Mesendoderm (in vitro differentiated cells): ENCODE measurements at regions not wholly inside any gene's neighbourhood (a gene's known extent, or its start where the extent isn't known, plus 50 kb on each side); places are given as distances from the start of the nearest gene placed in this dataset.

Experiments
- DNase-seq: peaks from one replicate; pipeline ENCODE4 v3.0.0; 2013
- H2AK5ac ChIP-seq: 2 replicates; pipeline ENCODE4 v1.6.1; 2013; ENCODE audit warnings: low read length, inconsistent platforms
- H2BK120ac ChIP-seq: 2 replicates; pipeline ENCODE4 v1.6.1; 2013; ENCODE audit warnings: low read depth, mild to moderate bottlenecking, low read length, moderate library complexity, mixed read lengths
- H2BK15ac ChIP-seq: replicated peaks from 2 replicates; pipeline ENCODE4 v1.6.1; 2013; ENCODE audit warnings: low read depth, mild to moderate bottlenecking, moderate library complexity
- H2BK5ac ChIP-seq: 2 replicates; pipeline ENCODE4 v1.6.1; 2013; ENCODE audit warnings: low read length, inconsistent platforms
- H3K18ac ChIP-seq: 2 replicates; pipeline ENCODE4 v1.6.1; 2013; ENCODE audit warnings: mild to moderate bottlenecking, low read length, mixed read lengths
- H3K23ac ChIP-seq: one replicate; pipeline ENCODE4 v1.6.1; 2013; ENCODE audit warnings: low read length
- H3K27ac ChIP-seq: 2 replicates; pipeline ENCODE4 v1.5.1; 2013; ENCODE audit warnings: low read depth, mild to moderate bottlenecking, inconsistent platforms, low read length, moderate library complexity
- H3K27me3 ChIP-seq: 2 replicates; pipeline ENCODE4 v1.6.1; 2013; ENCODE audit warnings: low read length, control low read depth, mild to moderate bottlenecking, inconsistent platforms; ENCODE audit not compliant: insufficient read depth, poor library complexity
- H3K36me3 ChIP-seq: 2 replicates; pipeline ENCODE4 v1.6.1; 2013; ENCODE audit warnings: low read length, inconsistent platforms; ENCODE audit not compliant: control insufficient read depth, insufficient read depth
- H3K4ac ChIP-seq: one replicate; pipeline ENCODE4 v1.6.1; 2013; ENCODE audit warnings: low read depth, mild to moderate bottlenecking, low read length, moderate library complexity
- H3K4me1 ChIP-seq: 2 replicates; pipeline ENCODE4 v1.6.1; 2013; ENCODE audit warnings: low read depth, low read length, inconsistent platforms; ENCODE audit not compliant: control insufficient read depth
- H3K4me2 ChIP-seq: 2 replicates; pipeline ENCODE4 v1.6.1; 2013; ENCODE audit warnings: low read length
- H3K4me3 ChIP-seq: 2 replicates; pipeline ENCODE4 v1.5.1; 2013; ENCODE audit warnings: mild to moderate bottlenecking, low read length
- H3K56ac ChIP-seq: one replicate; pipeline ENCODE4 v1.6.1; 2013; ENCODE audit warnings: low read length
- H3K79me1 ChIP-seq: 2 replicates; pipeline ENCODE4 v1.6.1; 2013; ENCODE audit warnings: low read length, inconsistent platforms
- H3K79me2 ChIP-seq: 2 replicates; pipeline ENCODE4 v1.6.1; 2013; ENCODE audit warnings: mild to moderate bottlenecking, low read length; ENCODE audit not compliant: control insufficient read depth, insufficient read depth
- H3K9ac ChIP-seq: 2 replicates; pipeline ENCODE4 v1.6.1; 2013; ENCODE audit warnings: low read length, inconsistent platforms
- H4K5ac ChIP-seq: one replicate; pipeline ENCODE4 v1.6.1; 2013; ENCODE audit warnings: low read length
- H4K8ac ChIP-seq: one replicate; pipeline ENCODE4 v1.6.1; 2013; ENCODE audit warnings: low read depth, mild to moderate bottlenecking, control low read depth, low read length, moderate library complexity
- WGBS: extraction: QIAGEN DNeasy Blood & Tissue Kit; methylation state at CpG from one replicate; pipeline ENCODE4 v1.1.7; 2013; ENCODE audit warnings: low lambda C conversion rate, missing lambda C conversion rate; ENCODE audit not compliant: insufficient coverage; ENCODE audit errors: extremely low coverage; 5-methylcytosine and 5-hydroxymethylcytosine counted together

GRCh38 chr11:110935018-110935640, 222.9 kb upstream of the ARHGAP20 start:
- no peaks in the 10 kb centered on the region for H3K27me3 ChIP-seq
- H3K56ac ChIP-seq = no peak overlapping the region
- H3K23ac ChIP-seq = no peak overlapping the region
- no peak overlapping the region for H3K4me2 ChIP-seq
- WGBS = no CpG with 5 or more reads among the region's 2 CpGs
- H3K9ac ChIP-seq = no peak overlapping the region
- no peak overlapping the region for H2AK5ac ChIP-seq
- no peaks in the 10 kb centered on the region for H3K36me3 ChIP-seq
- no peaks in the 10 kb centered on the region for H3K79me2 ChIP-seq
- H3K4me3 ChIP-seq = no peak overlapping the region
- H4K5ac ChIP-seq = no peak overlapping the region
- H2BK120ac ChIP-seq = no peak overlapping the region
- DNase-seq = no peak
- no peak overlapping the region for H4K8ac ChIP-seq
- no peak overlapping the region for H3K4ac ChIP-seq
- no peak overlapping the region for H3K27ac ChIP-seq
- H3K4me1 ChIP-seq = no peaks in the 10 kb centered on the region
- H2BK5ac ChIP-seq = no peak overlapping the region
- H3K18ac ChIP-seq = no peak overlapping the region
- no peaks in the 10 kb centered on the region for H3K79me1 ChIP-seq
- H2BK15ac ChIP-seq = no peak overlapping the region

- no peak overlapping the region for H2BK5ac ChIP-seq
- H3K79me2 ChIP-seq = no peaks in the 10 kb centered on the region
- no peak overlapping the region for H3K4me2 ChIP-seq
- no peak overlapping the region for H4K5ac ChIP-seq
- H3K23ac ChIP-seq = no peak overlapping the region
- H2AK5ac ChIP-seq = no peak overlapping the region
- H3K4me1 ChIP-seq = no peaks in the 10 kb centered on the region
- no peaks in the 10 kb centered on the region for H3K79me1 ChIP-seq
- H2BK120ac ChIP-seq = no peak overlapping the region
- H3K9ac ChIP-seq = no peak overlapping the region
- no peak overlapping the region for H3K27ac ChIP-seq
- no peaks in the 10 kb centered on the region for H3K27me3 ChIP-seq
- whole genome bisulfite sequencing = no CpG with 5 or more reads among the region's 1 CpG
- DNase-seq = no peak
- H3K36me3 ChIP-seq = no peaks in the 10 kb centered on the region
- H2BK15ac ChIP-seq = no peak overlapping the region
- no peak overlapping the region for H4K8ac ChIP-seq
- no peak overlapping the region for H3K4ac ChIP-seq
- no peak overlapping the region for H3K18ac ChIP-seq
- no peak overlapping the region for H3K56ac ChIP-seq
- no peak overlapping the region for H3K4me3 ChIP-seq
These were observed 216.9 kb upstream of the ARHGAP20 start for GRCh38 chr11:110929129-110929528.

- H3K9ac ChIP-seq = no peak overlapping the region
- no peak overlapping the region for H4K5ac ChIP-seq
These were observed 216.2 kb upstream of the ARHGAP20 start for GRCh38 chr11:110928391-110928790.

GRCh38 chr11:110921742-110922521, 209.7 kb upstream of the ARHGAP20 start:
- Histone ChIP-seq H3K4me1 (peaks cover 4% of the 10 kb centered on the region), H3K4me2 (no peak overlapping the region), H3K4me3 (no peak overlapping the region), H3K36me3 (no peaks in the 10 kb centered on the region), H3K79me2 (no peaks in the 10 kb centered on the region), H4K8ac (no peak overlapping the region), H3K4ac (peak overlapping the region; percentile 20), H2BK120ac (peak overlapping the region; percentile 29), H2BK15ac (no peak overlapping the region), H3K79me1 (no peaks in the 10 kb centered on the region), H3K27me3 (no peaks in the 10 kb centered on the region), H3K23ac (no peak overlapping the region), H2AK5ac (no peak overlapping the region), H3K9ac (no peak overlapping the region), H3K18ac (peak overlapping the region; percentile 7), H3K27ac (no peak overlapping the region), H3K56ac (no peak overlapping the region), H4K5ac (no peak overlapping the region), H2BK5ac (no peak overlapping the region)
- no CpG with 5 or more reads among the region's 3 CpGs for WGBS
- DNase-seq = peak; percentile 88

More at GRCh38 chr11:110928391-110928790, 216.2 kb upstream of the ARHGAP20 start:
- Histone ChIP-seq H3K4me2 (no peak overlapping the region), H3K27me3 (no peaks in the 10 kb centered on the region), H3K23ac (no peak overlapping the region), H2BK5ac (no peak overlapping the region), H3K36me3 (no peaks in the 10 kb centered on the region), H3K18ac (no peak overlapping the region), H3K27ac (no peak overlapping the region), H3K79me2 (no peaks in the 10 kb centered on the region), H3K56ac (no peak overlapping the region), H2BK120ac (no peak overlapping the region), H2BK15ac (no peak overlapping the region), H3K4ac (no peak overlapping the region), H3K4me3 (no peak overlapping the region), H3K4me1 (peaks cover 2% of the 10 kb centered on the region), H3K79me1 (no peaks in the 10 kb centered on the region), H2AK5ac (no peak overlapping the region), H4K8ac (no peak overlapping the region)
- no peak for DNase-seq
- no CpG with 5 or more reads among the region's 2 CpGs for WGBS

- WGBS = no CpG with 5 or more reads among the region's 4 CpGs
- no peak overlapping the region for H3K4me2 ChIP-seq
- H3K27me3 ChIP-seq = no peaks in the 10 kb centered on the region
- no peak overlapping the region for H2AK5ac ChIP-seq
- no peak overlapping the region for H3K4me3 ChIP-seq
- H4K8ac ChIP-seq = no peak overlapping the region
- H3K9ac ChIP-seq = no peak overlapping the region
- H3K56ac ChIP-seq = no peak overlapping the region
- no peaks in the 10 kb centered on the region for H3K36me3 ChIP-seq
- no peak overlapping the region for H3K23ac ChIP-seq
- no peak overlapping the region for H2BK120ac ChIP-seq
- no peaks in the 10 kb centered on the region for H3K79me2 ChIP-seq
- no peak overlapping the region for H3K4ac ChIP-seq
- no peak overlapping the region for H2BK5ac ChIP-seq
- no peak overlapping the region for H4K5ac ChIP-seq
- DNase-seq = no peak
- H3K4me1 ChIP-seq = peaks cover 4% of the 10 kb centered on the region
- no peak overlapping the region for H2BK15ac ChIP-seq
- H3K27ac ChIP-seq = no peak overlapping the region
- H3K79me1 ChIP-seq = no peaks in the 10 kb centered on the region
- no peak overlapping the region for H3K18ac ChIP-seq
These were observed 207.1 kb upstream of the ARHGAP20 start for GRCh38 chr11:110919241-110919922.
